IPS-18a (cell line): ENCODE measurements at regions not wholly inside any gene's neighbourhood (a gene's known extent, or its start where the extent isn't known, plus 50 kb on each side); places are given as distances from the start of the nearest gene placed in this dataset.

ENCODE experiments used
- H3K27ac ChIP-seq: one replicate; pipeline ENCODE4 v1.5.1; 2013; ENCODE audit warnings: low read length
- H3K27me3 ChIP-seq: one replicate; pipeline ENCODE4 v1.6.1; 2013; ENCODE audit warnings: mild to moderate bottlenecking, low read length; ENCODE audit not compliant: control insufficient read depth, insufficient read depth
- H3K36me3 ChIP-seq: one replicate; pipeline ENCODE4 v1.6.1; 2013; ENCODE audit warnings: low read depth, low read length; ENCODE audit not compliant: control insufficient read depth
- H3K4me1 ChIP-seq: one replicate; pipeline ENCODE4 v1.6.1; 2013; ENCODE audit warnings: low read depth, low read length; ENCODE audit not compliant: control insufficient read depth
- H3K4me3 ChIP-seq: one replicate; pipeline ENCODE4 v1.5.1; 2013; ENCODE audit warnings: low read length
- H3K9ac ChIP-seq: one replicate; pipeline ENCODE4 v1.6.1; 2013; ENCODE audit warnings: mild to moderate bottlenecking, low read length, moderate library complexity
- H3K9me3 ChIP-seq: one replicate; pipeline ENCODE4 v1.6.1; 2013; ENCODE audit warnings: low read depth, low read length; ENCODE audit not compliant: control insufficient read depth

GRCh38 chr12:30019366-30020140, 235.8 kb upstream of the TMTC1 start:
- no peak overlapping the region for H3K9ac ChIP-seq
- no peak overlapping the region for H3K27ac ChIP-seq
- H3K4me3 ChIP-seq = no peak overlapping the region
- H3K27me3 ChIP-seq = no peaks in the 10 kb centered on the region
- H3K4me1 ChIP-seq = no peaks in the 10 kb centered on the region
- no peaks in the 10 kb centered on the region for H3K36me3 ChIP-seq
- no peaks in the 10 kb centered on the region for H3K9me3 ChIP-seq

DNA sequence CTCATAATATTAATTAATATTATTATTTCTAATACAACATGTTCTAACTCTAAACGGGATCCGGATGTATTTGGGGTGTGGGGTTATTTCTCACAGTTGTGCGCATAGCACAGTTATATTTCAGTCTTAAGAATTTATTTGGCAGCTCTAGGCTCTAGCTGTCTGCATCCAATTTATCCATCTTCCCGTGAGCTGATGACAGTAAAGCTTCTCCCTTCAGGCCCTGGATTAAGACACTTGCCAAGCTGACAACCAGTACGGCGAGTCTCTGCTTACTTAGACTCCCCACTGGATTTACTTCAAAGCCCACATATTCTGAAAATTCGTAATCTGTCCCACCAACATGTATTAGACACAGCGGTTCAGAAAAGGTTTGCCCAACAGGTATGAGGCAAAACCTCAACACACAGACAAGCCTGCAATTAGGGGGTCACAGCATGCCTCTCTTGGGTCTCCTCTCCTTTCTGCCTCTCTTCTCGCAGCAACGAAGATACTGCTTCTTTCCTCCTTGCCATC, 232.9 kb upstream of the TMTC1 start:
- Histone ChIP-seq H3K36me3 (no peaks in the 10 kb centered on the region), H3K4me1 (no peaks in the 10 kb centered on the region), H3K27ac (no peak overlapping the region), H3K9me3 (no peaks in the 10 kb centered on the region), H3K4me3 (no peak overlapping the region), H3K9ac (no peak overlapping the region), H3K27me3 (no peaks in the 10 kb centered on the region)

DNA sequence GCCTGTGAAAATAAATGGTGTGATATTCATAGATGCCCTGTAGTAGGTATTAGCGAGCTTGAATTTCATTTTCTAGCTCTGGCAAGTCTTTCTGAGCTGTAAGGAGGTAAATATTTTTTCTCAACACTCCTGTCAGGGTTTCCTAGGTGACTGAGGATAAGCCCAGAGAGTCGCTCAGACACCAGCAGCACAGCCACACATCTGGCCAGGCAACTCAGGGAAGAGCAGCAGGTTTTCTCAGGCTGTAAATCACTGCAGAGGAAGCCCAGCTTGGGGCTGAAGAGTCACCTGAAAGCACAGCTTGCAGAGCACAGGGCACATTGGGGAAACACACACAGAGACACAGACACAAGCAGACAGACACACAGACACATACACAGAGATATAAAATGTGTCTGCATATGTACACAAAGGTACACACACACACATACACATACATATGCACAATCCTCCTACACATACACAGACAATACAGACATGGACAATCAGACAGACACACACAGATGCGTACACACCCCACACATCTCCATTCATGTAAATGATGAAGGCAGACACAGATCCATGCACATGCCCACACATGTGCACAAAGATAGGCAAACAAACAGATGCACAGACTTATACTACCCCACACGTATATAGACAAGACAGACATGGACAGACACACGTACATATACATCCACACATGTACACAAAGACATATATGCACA, 232.0 kb upstream of the TMTC1 start:
- Histone ChIP-seq H3K36me3 (no peaks in the 10 kb centered on the region), H3K9me3 (no peaks in the 10 kb centered on the region), H3K27me3 (no peaks in the 10 kb centered on the region), H3K4me1 (no peaks in the 10 kb centered on the region), H3K27ac (no peak overlapping the region), H3K4me3 (no peak overlapping the region), H3K9ac (no peak overlapping the region)

- no peak overlapping the region for H3K9ac ChIP-seq
- no peak overlapping the region for H3K4me3 ChIP-seq
- no peaks in the 10 kb centered on the region for H3K36me3 ChIP-seq
- no peak overlapping the region for H3K27ac ChIP-seq
- no peaks in the 10 kb centered on the region for H3K4me1 ChIP-seq
- H3K9me3 ChIP-seq = no peaks in the 10 kb centered on the region
- no peaks in the 10 kb centered on the region for H3K27me3 ChIP-seq
These were observed 231.2 kb upstream of the TMTC1 start for GRCh38 chr12:30014991-30015390.

DNA sequence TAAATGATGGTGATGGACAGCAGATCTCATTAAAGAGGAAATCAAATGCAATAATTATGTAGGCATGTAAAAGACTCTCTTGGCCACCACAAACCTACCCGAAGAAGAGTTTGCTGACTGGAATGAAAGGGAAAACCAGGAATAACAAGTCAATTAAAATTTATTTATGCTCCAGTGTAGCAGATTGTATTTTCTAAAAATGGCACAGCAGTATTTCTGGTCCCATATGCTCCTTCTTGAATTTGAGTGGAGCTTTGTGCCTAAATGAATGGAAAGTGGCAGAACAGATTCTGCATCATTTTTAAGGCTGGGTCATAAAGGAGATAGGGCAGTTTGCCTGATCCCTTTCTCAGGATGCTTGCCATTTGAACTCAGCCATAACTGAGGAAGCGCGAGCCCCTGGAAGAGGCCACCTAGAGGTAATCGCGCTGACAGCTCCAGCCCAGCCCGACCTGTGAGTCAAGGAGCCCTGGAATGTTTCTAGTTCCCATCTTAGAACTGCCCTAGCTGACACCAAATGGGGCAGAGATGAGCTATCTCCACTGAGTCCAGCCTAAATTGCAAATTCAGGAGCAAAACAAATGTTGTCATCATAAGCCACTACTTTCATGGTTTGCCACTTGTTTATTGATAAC, 229.2 kb upstream of the TMTC1 start:
- Histone ChIP-seq H3K36me3 (no peaks in the 10 kb centered on the region), H3K9ac (no peak overlapping the region), H3K27ac (no peak overlapping the region), H3K4me3 (no peak overlapping the region), H3K9me3 (no peaks in the 10 kb centered on the region), H3K27me3 (no peaks in the 10 kb centered on the region), H3K4me1 (no peaks in the 10 kb centered on the region)

DNA sequence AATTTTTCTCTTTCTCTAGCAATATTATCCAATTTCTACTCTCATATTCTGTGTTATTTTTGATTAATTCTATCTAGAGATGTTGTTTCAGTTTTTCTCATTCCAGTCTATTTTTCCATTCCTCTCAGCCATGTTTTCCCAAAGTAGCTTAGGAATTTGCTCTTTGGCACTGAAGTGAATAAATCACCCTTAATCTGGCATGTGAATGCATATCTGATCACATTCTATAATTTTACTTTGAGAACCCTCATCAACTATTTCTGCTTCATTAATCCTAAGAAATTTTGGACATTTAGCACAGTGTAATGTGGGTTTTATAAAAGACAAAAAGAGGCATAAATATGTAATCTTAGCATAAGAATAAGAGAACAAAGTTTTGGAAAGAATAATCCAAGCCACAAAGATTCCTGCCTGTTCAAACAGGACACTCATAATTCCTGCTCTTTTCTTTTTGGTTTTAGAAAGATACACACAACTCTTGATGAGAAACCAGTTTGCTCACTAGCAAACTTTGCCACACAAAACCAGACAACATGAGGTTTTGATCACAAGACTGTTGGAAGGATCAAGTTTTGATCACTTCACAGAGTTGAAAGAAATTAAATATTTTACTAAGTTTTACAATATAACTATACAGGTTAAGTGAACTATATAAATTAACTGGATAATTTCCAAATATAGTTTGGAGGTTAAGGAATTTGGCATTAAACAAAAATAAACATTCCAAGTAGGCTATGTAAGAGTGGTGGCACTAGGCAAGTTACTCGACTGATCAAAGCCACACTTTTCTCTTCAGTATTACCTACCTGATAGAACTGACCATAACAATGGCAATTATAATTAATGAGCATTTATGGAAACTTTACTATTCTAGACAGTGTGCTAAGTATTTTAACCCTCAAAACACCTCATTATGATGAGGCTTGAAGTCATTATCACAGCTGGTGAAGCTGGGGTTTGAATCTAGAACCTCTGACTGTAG, 226.6 kb upstream of the TMTC1 start:
- H3K27me3 ChIP-seq = no peaks in the 10 kb centered on the region
- no peak overlapping the region for H3K9ac ChIP-seq
- no peaks in the 10 kb centered on the region for H3K9me3 ChIP-seq
- H3K4me3 ChIP-seq = no peak overlapping the region
- H3K27ac ChIP-seq = no peak overlapping the region
- H3K36me3 ChIP-seq = no peaks in the 10 kb centered on the region
- no peaks in the 10 kb centered on the region for H3K4me1 ChIP-seq

- Histone ChIP-seq H3K9ac (no peak overlapping the region), H3K36me3 (no peaks in the 10 kb centered on the region), H3K4me1 (no peaks in the 10 kb centered on the region), H3K9me3 (no peaks in the 10 kb centered on the region), H3K4me3 (no peak overlapping the region), H3K27ac (no peak overlapping the region), H3K27me3 (no peaks in the 10 kb centered on the region)
These were observed 222.3 kb upstream of the TMTC1 start for GRCh38 chr12:30006021-30006420.

DNA sequence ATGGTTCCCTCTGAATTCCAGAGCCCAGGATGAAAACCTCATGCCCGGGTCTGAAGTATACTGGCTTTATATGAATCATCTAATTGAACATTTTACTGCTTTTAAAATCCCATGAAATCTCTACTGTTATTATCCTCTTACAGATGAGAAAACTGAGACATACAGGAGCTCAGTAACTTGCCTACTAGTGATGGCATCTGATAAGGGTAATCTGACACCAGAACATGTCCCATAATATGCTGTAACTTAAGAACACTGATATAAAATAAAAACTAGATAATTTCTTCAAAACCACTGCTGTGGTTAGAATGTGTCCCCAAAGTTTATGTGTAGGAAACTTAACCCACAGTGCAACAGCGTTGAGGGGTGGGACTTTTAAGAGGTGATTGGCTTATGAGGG, 219.6 kb upstream of the TMTC1 start:
- H3K36me3 ChIP-seq = no peaks in the 10 kb centered on the region
- no peak overlapping the region for H3K9ac ChIP-seq
- H3K27ac ChIP-seq = no peak overlapping the region
- no peaks in the 10 kb centered on the region for H3K4me1 ChIP-seq
- no peaks in the 10 kb centered on the region for H3K9me3 ChIP-seq
- H3K4me3 ChIP-seq = no peak overlapping the region
- no peaks in the 10 kb centered on the region for H3K27me3 ChIP-seq

DNA sequence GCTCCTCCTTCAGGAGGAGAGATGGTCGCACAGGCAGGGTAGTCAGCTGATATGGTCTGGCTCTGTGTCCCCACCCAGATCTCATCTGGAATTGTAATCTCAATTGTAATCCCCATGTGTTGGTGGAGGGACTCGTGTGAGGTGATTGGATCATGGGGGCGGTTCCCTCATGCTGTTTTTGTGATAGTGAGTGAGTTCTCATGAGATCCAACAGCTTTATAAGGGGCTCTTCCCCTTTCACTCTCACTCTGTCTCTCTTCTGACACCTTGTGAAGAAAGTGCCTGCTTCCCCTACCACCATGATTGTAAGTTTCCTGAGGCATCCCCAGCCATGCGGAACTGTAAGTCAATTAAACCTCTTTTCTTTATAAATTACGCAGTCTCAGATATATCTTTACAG, 218.9 kb upstream of the TMTC1 start:
- H3K36me3 ChIP-seq = no peaks in the 10 kb centered on the region
- no peak overlapping the region for H3K27ac ChIP-seq
- H3K9ac ChIP-seq = no peak overlapping the region
- no peak overlapping the region for H3K4me3 ChIP-seq
- H3K27me3 ChIP-seq = no peaks in the 10 kb centered on the region
- H3K4me1 ChIP-seq = no peaks in the 10 kb centered on the region
- no peaks in the 10 kb centered on the region for H3K9me3 ChIP-seq

GRCh38 chr12:30000401-30000800, 216.7 kb upstream of the TMTC1 start:
- Histone ChIP-seq H3K36me3 (no peaks in the 10 kb centered on the region), H3K4me3 (no peak overlapping the region), H3K9me3 (no peaks in the 10 kb centered on the region), H3K27me3 (no peaks in the 10 kb centered on the region), H3K4me1 (no peaks in the 10 kb centered on the region), H3K9ac (no peak overlapping the region), H3K27ac (no peak overlapping the region)

DNA sequence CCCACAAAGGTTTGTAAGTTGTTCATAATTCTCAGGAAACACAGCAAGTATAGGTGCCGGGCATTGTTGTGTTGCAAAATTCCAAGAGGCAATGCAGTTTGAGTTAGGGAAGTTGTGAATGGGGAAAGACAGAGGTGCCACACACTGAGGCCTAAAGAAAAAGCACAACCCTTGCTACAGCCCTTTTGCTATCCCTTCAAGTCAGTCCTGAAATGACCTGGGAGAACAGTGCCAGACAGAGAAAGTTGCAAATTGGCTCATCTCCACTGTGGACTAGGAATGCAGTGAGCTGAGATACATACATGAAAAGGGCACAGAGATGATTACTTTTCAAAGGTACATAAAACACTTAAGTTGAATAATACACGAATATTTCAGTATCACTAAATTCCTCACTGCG, 213.3 kb upstream of the TMTC1 start:
- Histone ChIP-seq H3K4me1 (no peaks in the 10 kb centered on the region), H3K36me3 (no peaks in the 10 kb centered on the region), H3K9ac (no peak overlapping the region), H3K27me3 (no peaks in the 10 kb centered on the region), H3K4me3 (no peak overlapping the region), H3K9me3 (no peaks in the 10 kb centered on the region), H3K27ac (no peak overlapping the region)
